Esophagus muscularis mucosa (tissue), 4 donors: ENCODE measurements at regions not wholly inside any gene's neighbourhood (a gene's known extent, or its start where the extent isn't known, plus 50 kb on each side); places are given as distances from the start of the nearest gene placed in this dataset.

Experiments used
- DNase-seq: peaks from one replicate; pipeline ENCODE4 v3.0.0-alpha.2; 2017; ENCODE audit errors: extremely low spot score
- H3K27ac ChIP-seq, 4 donors: fragments of 200-600 bp; sonication (generic); replicated peaks in 1 of 4; 1 replicate in 3 of 4; 2 replicates in 1 of 4; pipeline ENCODE4 v1.5.1; 2016 to 2019; ENCODE audit warnings: mild to moderate bottlenecking in 1 of 4
- H3K27me3 ChIP-seq, 4 donors: fragments of 200-600 bp; sonication (generic); one replicate each; pipeline versions ENCODE4 v1.5.1 to v1.6.0; 2016 to 2019
- H3K36me3 ChIP-seq, 4 donors: fragments of 200-600 bp; sonication (generic); one replicate each; pipeline ENCODE4 v1.5.1; 2016 to 2019
- H3K4me1 ChIP-seq, 4 donors: fragments of 200-600 bp; sonication (generic); one replicate each; pipeline ENCODE4 v1.5.1; 2016 to 2019
- H3K4me3 ChIP-seq, 4 donors: fragments of 200-600 bp; sonication (generic); 1 replicate in 2 of 4; 2 replicates in 2 of 4; pipeline ENCODE4 v1.5.1; 2016 to 2019; ENCODE audit warnings: mild to moderate bottlenecking in 4 of 4, moderate library complexity in 1 of 4
- H3K9me3 ChIP-seq, 4 donors: fragments of 200-600 bp; sonication (generic); 1 replicate in 3 of 4; 2 replicates in 1 of 4; pipeline ENCODE4 v1.5.1; 2016 to 2019
- EP300 ChIP-seq: sonication (generic); formaldehyde crosslinking; IDR thresholded peaks from one replicate; pipeline ENCODE4 v1.6.1; 2017; ENCODE audit warnings: antibody characterized with exemption
- POLR2A ChIP-seq: fragments of 450-650 bp; IDR thresholded peaks from one replicate; pipeline ENCODE4 v1.6.1; 2017; ENCODE audit warnings: antibody characterized with exemption, moderate library complexity, mild to moderate bottlenecking, low read depth
- POLR2AphosphoS5 ChIP-seq, 2 donors: sonication (generic); formaldehyde crosslinking; IDR thresholded peaks; one replicate each; pipeline ENCODE4 v1.6.1; 2017; ENCODE audit warnings: antibody characterized with exemption in 2 of 2
- WGBS: methylation state at CpG from one replicate; pipeline ENCODE4 v1.1.5; 2018; 5-methylcytosine and 5-hydroxymethylcytosine counted together
- intact Hi-C: fragments of 100-400 bp; cut with DNase I; formaldehyde crosslinking; loops from one replicate; pipeline ENCODE4 v1.15.1; 2023
- TF ChIP-seq, protein P1 (sequence below), 3 experiments: fragments of 200-600 bp in 2 of 3; fragments of 450-650 bp in 1 of 3; sonication (generic) in 2 of 3; IDR thresholded peaks; one replicate each; pipeline ENCODE4 v1.5.1; 2017 to 2019; ENCODE audit warnings: antibody characterized with exemption in 3 of 3, mild to moderate bottlenecking in 2 of 3, moderate library complexity in 1 of 3

DNA sequence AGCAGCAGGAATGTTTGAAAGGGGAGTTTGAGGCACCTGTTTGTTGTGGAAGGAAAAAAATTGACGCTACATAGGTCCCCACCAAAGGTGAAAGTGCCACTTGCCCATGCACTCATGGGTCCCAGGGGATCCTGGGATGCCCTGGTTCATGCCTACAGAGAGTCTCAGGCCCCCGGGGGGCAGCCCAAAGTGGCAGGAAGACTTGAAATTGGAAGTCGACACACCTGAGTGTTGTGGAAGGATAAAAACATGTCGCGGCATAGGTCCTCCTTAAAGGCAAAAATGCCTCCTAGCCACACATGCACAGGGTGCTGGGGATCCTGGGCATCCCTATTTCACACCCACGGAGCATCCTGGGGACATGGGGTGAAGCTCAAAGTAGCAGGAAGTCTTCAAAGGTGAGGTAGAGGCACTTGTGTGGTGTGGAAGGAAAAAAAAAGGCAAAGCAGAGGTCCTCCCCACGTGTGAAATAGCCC lies 576.1 kb downstream of the ALG10 start:
- Histone ChIP-seq H3K4me3 (no peak overlapping the region), H3K36me3 (no peaks in the 10 kb centered on the region), H3K9me3 (peaks cover 3 to 100% (median 76%) of the 10 kb centered on the region in 4 donors), H3K27ac (no peak overlapping the region), H3K4me1 (no peaks in the 10 kb centered on the region), H3K27me3 (peaks cover 0 to 21% (median 0%) of the 10 kb centered on the region in 4 donors)
- 46% methylated on average over 7 of the region's 7 CpGs for WGBS
- DNase-seq: peak; percentile 62
- intact Hi-C loops: no loop called here
- TF ChIP-seq EP300 (no peak), POLR2A (no peak), POLR2AphosphoS5 (IDR thresholded peaks at IDR 0.05) (no peak)
- TF ChIP-seq, protein P1, sequence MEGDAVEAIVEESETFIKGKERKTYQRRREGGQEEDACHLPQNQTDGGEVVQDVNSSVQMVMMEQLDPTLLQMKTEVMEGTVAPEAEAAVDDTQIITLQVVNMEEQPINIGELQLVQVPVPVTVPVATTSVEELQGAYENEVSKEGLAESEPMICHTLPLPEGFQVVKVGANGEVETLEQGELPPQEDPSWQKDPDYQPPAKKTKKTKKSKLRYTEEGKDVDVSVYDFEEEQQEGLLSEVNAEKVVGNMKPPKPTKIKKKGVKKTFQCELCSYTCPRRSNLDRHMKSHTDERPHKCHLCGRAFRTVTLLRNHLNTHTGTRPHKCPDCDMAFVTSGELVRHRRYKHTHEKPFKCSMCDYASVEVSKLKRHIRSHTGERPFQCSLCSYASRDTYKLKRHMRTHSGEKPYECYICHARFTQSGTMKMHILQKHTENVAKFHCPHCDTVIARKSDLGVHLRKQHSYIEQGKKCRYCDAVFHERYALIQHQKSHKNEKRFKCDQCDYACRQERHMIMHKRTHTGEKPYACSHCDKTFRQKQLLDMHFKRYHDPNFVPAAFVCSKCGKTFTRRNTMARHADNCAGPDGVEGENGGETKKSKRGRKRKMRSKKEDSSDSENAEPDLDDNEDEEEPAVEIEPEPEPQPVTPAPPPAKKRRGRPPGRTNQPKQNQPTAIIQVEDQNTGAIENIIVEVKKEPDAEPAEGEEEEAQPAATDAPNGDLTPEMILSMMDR (IDR thresholded peaks at IDR 0.05): no peak

DNA sequence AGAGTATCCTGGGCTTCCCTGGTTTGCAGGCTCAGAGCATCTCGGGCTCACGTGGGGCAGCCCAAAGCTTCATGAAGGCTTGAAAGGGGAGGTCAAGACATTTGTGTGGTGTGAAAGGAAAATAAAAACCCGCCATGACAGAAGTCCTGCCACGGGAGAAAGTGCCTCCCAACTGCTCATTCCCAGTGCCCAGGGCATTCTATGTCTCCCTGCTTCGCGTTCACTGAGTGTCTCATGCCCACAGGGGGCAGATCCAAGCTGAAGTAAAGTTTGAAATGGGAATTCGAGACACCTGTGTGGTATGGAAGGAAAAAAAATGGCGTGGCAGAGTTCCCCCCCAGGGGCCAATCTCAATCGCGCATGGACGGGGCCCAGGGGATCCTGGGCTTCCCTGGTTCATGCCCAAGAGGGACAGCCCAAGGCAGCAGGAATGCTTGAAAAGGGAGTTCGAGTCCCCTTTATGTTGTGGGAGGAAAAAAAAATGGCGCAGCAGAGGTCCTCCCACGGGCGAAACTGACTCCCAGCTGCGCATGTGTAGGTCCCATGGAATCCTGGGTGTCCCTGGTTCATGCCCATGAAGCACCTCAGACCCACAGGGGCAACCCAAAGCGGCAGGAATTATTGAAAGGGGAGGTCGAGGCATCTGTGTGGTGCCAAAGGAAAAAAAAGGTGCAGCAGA lies 576.7 kb downstream of the ALG10 start:
- H3K4me1 ChIP-seq: no peaks in the 10 kb centered on the region
- peaks cover 0 to 21% (median 0%) of the 10 kb centered on the region in 4 donors for H3K27me3 ChIP-seq
- no peak overlapping the region for H3K4me3 ChIP-seq
- 64% methylated on average over 18 of the region's 18 CpGs for WGBS
- no peak overlapping the region for H3K27ac ChIP-seq
- no peak for TF ChIP-seq POLR2AphosphoS5 (IDR thresholded peaks at IDR 0.05)
- TF ChIP-seq POLR2A: no peak
- TF ChIP-seq, protein P1 (IDR thresholded peaks at IDR 0.05): no peak
- TF ChIP-seq EP300: no peak
- intact Hi-C loops: no loop called here
- H3K36me3 ChIP-seq: no peaks in the 10 kb centered on the region
- peaks cover 3 to 100% (median 75%) of the 10 kb centered on the region in 4 donors for H3K9me3 ChIP-seq
- peak; percentile 81 for DNase-seq

DNA sequence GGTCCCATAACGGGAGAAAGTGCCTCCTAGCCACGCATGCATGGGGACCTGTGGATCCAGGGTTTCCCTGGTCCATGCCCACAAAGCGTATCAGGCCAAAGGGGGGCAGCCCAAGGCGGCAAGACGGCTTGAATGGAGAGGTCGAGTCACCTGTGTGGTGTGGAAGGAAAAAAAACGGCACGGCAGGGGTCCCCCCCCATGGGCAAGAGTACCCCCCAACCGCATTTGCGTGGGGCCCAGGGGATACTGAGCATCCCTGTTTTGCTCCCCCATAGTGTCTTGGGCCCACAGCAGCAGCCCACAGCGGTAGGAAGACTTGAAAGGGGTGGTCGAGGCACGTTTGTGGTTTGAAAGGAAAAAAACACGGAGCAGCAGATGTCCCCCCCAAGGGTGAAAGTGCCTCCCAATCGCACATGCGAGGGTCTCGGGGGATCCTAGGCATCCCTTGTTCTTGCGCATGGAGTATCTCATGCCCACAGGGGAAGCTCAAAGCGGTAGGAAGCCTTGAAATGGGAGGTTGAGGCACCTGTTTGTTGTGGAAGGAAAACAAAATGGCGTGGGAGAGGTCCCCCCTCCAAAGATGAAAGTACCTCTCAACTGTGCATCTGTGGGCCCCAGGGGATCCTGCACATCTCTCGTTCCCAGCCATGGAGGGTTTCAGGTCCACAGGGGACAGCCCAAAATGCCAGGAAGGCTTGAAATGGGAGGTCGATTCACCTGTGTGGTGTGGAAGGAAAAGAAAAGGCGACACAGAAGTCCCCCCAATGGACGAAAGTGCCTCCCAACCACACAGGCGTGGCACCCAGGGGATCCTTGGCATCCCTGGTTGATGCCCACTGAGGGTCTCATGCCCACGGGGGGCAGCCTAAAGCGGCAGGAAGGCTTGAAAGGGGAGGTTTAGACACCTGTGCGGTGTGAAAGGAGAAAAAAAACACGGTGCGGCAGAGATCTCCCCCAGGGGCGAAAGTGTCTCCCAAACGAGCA lies 577.5 kb downstream of the ALG10 start:
- intact Hi-C loops: no loop called here
- Histone ChIP-seq H3K4me3 (no peak overlapping the region), H3K27ac (no peak overlapping the region), H3K36me3 (no peaks in the 10 kb centered on the region), H3K27me3 (peaks cover 0 to 21% (median 0%) of the 10 kb centered on the region in 4 donors), H3K9me3 (peaks cover 0 to 100% (median 75%) of the 10 kb centered on the region in 4 donors), H3K4me1 (no peaks in the 10 kb centered on the region)
- TF ChIP-seq EP300 (no peak), POLR2A (no peak), POLR2AphosphoS5 (IDR thresholded peaks at IDR 0.05) (no peak)
- TF ChIP-seq, protein P1 (IDR thresholded peaks at IDR 0.05): no peak
- 68% methylated on average over 32 of the region's 32 CpGs for WGBS
- peak; percentile 60 for DNase-seq

DNA sequence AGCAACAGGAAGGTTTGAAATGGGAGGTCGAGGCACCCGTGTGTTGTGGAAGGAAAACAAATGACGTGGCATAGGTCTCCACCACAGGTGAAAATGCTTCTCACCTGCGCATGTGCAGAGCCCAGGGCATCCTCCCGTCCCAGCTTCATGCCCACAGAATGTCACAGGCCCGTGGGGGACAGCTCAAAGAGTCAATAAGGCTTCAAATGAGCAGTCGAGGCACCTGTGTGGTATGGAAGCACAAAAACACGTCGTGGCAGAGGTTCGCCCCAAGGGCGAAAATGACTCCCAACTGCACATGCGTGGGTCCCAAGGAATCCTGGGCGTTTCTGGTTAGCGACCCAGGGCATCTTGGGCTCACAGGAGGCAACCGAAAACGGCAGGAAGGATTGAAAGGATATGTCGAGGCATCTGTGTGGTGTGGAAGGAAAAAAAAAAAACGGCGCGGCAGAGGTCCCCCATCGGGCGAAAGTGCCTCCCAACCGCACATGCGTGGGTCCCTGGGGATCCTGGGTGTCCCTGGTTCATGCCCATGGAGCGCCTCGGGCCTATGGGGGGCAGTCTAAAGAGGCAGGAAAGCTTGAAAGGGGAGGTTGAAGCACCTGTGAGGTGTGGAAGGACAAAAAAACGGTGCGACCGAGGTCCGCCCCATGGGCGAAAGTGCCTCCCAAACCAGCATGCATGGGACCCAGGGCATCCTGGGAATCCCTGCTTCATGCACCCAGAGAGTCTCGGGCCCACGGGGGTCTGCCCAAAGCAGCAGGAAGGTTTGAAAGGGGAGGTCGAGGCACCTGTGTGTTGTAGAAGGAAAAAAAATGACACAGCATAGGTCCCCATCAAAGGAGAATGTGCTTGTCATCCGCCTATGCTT lies 578.5 kb downstream of the ALG10 start:
- peaks cover 0 to 21% (median 0%) of the 10 kb centered on the region in 4 donors for H3K27me3 ChIP-seq
- H3K9me3 ChIP-seq: peaks cover 0 to 100% (median 75%) of the 10 kb centered on the region in 4 donors
- no peak overlapping the region for H3K4me3 ChIP-seq
- DNase-seq: no peak
- no peaks in the 10 kb centered on the region for H3K4me1 ChIP-seq
- WGBS: 62% methylated on average over 32 of the region's 35 CpGs
- intact Hi-C loops: no loop called here
- no peak overlapping the region for H3K27ac ChIP-seq
- no peaks in the 10 kb centered on the region for H3K36me3 ChIP-seq
- TF ChIP-seq EP300 (no peak), POLR2AphosphoS5 (IDR thresholded peaks at IDR 0.05) (no peak), POLR2A (no peak)
- TF ChIP-seq, protein P1 (IDR thresholded peaks at IDR 0.05): no peak
